K562 (cell line): ENCODE measurements at regions not wholly inside any gene's neighbourhood (a gene's known extent, or its start where the extent isn't known, plus 50 kb on each side); places are given as distances from the start of the nearest gene placed in this dataset.

ENCODE experiments used
- ATAC-seq: fragments of 200-7000 bp; cut with Tn5 transposase; 3 replicates; pipeline ENCODE4 v1.9.1; 2020; ENCODE audit warnings: moderate library complexity
- BruUV-seq: library from RNA; stranded (reverse); fragments of 400-500 nt; replicated peaks from 2 replicates; lab custom pipeline; 2021; lab: Mats Ljungman, UMichigan
- CTCF ChIA-PET: fragments of 300-600 bp; formaldehyde crosslinking; extraction: SDS; loops from one replicate; lab custom pipeline; 2021; ENCODE audit warnings: low intra/inter-chr PET ratio; lab: Yijun Ruan, JAX
- POLR2A ChIA-PET: fragments of 300-600, 350-650 bp; sonication (Branson Sonifier 250); formaldehyde crosslinking; extraction: SDS; loops from one replicate; lab custom pipeline; 2021; ENCODE audit warnings: antibody characterized with exemption, inconsistent platforms; lab: Yijun Ruan, JAX
- DNase-seq, 4 experiments: peaks; one replicate each; pipeline versions ENCODE4 v3.0.0 to v3.0.0-alpha.2; 2011 to 2018; ENCODE audit warnings: low spot score in 3 of 4, mixed read lengths in 3 of 4; ENCODE audit errors: extremely low read depth in 1 of 4
- FAIRE-seq: peaks from 2 replicates; lab custom pipeline; 2011; peaks lifted over from hg19 to GRCh38; lab: Jason Lieb, UNC
- H2AFZ ChIP-seq: 2 replicates; pipeline ENCODE4 v1.6.0; 2011; ENCODE audit warnings: low read depth, low read length, control low read depth, inconsistent platforms
- H3K27ac ChIP-seq: fragments of 200-600 bp; 3 replicates; pipeline ENCODE4 v1.8.0; 2011; ENCODE audit warnings: low read depth, mild to moderate bottlenecking, control low read depth, inconsistent platforms, low read length, moderate library complexity, mixed read lengths; ENCODE audit errors: extremely low read depth
- H3K27me3 ChIP-seq, 2 experiments: fragments of 300-600 bp in 1 of 2; 2 replicates in 1 of 2; 3 replicates in 1 of 2; pipeline versions ENCODE4 v1.6.0 to v1.8.0; 2011; ENCODE audit warnings: inconsistent platforms in 2 of 2, low read length in 2 of 2, mild to moderate bottlenecking in 1 of 2, mixed read lengths in 1 of 2, moderate library complexity in 1 of 2; ENCODE audit not compliant: control insufficient read depth in 2 of 2, insufficient read depth in 2 of 2
- H3K36me3 ChIP-seq: fragments of 300-600 bp; 3 replicates; pipeline ENCODE4 v1.8.0; 2011; ENCODE audit warnings: mild to moderate bottlenecking, low read length, inconsistent platforms; ENCODE audit not compliant: control insufficient read depth, insufficient read depth
- H3K4me1 ChIP-seq, 2 experiments: fragments of 200-600 bp in 1 of 2; replicated peaks in 1 of 2; 2 replicates in 1 of 2; 3 replicates in 1 of 2; pipeline versions ENCODE4 v1.5.1 to v1.8.0; 2011; ENCODE audit warnings: inconsistent platforms in 2 of 2, low read length in 2 of 2, mild to moderate bottlenecking in 1 of 2, mixed read lengths in 1 of 2, moderate library complexity in 1 of 2; ENCODE audit not compliant: control insufficient read depth in 2 of 2, insufficient read depth in 2 of 2
- H3K4me2 ChIP-seq: 2 replicates; pipeline ENCODE4 v1.6.1; 2011; ENCODE audit warnings: low read length, control low read depth, inconsistent platforms, mixed read lengths; ENCODE audit not compliant: insufficient read depth
- H3K4me3 ChIP-seq: fragments of 200-600 bp; sonication (generic), shearing (Covaris generic); 2 replicates; pipeline ENCODE4 v1.5.1; 2016; ENCODE audit warnings: control low read depth, inconsistent platforms
- H3K79me2 ChIP-seq: fragments of 200-600 bp; 3 replicates; pipeline ENCODE4 v1.8.0; 2011; ENCODE audit warnings: low read length, inconsistent platforms; ENCODE audit not compliant: control insufficient read depth, insufficient read depth
- H3K9ac ChIP-seq, 2 experiments: 2 replicates each; pipeline versions ENCODE4 v1.6.0 to v1.6.1; 2011; ENCODE audit warnings: low read depth in 2 of 2, low read length in 2 of 2, control low read depth in 1 of 2, inconsistent platforms in 1 of 2, mild to moderate bottlenecking in 1 of 2, mixed read lengths in 1 of 2; ENCODE audit not compliant: insufficient read depth in 1 of 2
- H3K9me1 ChIP-seq: one replicate; pipeline ENCODE4 v1.6.0; 2011; ENCODE audit warnings: inconsistent platforms, mild to moderate bottlenecking, low read length, moderate library complexity; ENCODE audit not compliant: control insufficient read depth, insufficient read depth
- H3K9me3 ChIP-seq: replicated peaks from 2 replicates; pipeline ENCODE4 v1.5.1; 2011; ENCODE audit warnings: low read depth, low read length, inconsistent platforms; ENCODE audit not compliant: control insufficient read depth, insufficient read depth
- H4K20me1 ChIP-seq: replicated peaks from 2 replicates; pipeline ENCODE4 v1.6.1; 2011; ENCODE audit warnings: low read length, inconsistent platforms, mixed read lengths; ENCODE audit not compliant: control insufficient read depth, insufficient read depth
- CBX5 ChIP-seq: IDR thresholded peaks from 2 replicates; pipeline ENCODE4 v1.6.1; 2014; ENCODE audit warnings: low read depth, borderline replicate concordance
- EWSR1 ChIP-seq: fragments of 450-650 bp; IDR thresholded peaks from 2 replicates; pipeline ENCODE4 v1.6.1; 2018; ENCODE audit warnings: borderline replicate concordance, mild to moderate bottlenecking, low read depth, moderate library complexity; ENCODE audit not compliant: partially characterized antibody
- NBN ChIP-seq: fragments of 450-650 bp; IDR thresholded peaks from 2 replicates; pipeline ENCODE4 v1.6.1; 2016; ENCODE audit warnings: low read depth, mild to moderate bottlenecking
- NCOA6 ChIP-seq: fragments of 450-650 bp; IDR thresholded peaks from 2 replicates; pipeline ENCODE4 v1.6.1; 2017; ENCODE audit warnings: mild to moderate bottlenecking
- RBBP5 ChIP-seq: fragments of 200-600 bp; sonication (generic); IDR thresholded peaks from 2 replicates; pipeline ENCODE4 v1.6.1; 2012; ENCODE audit warnings: borderline replicate concordance, mild to moderate bottlenecking, low read length, control low read depth, inconsistent platforms; ENCODE audit not compliant: insufficient read depth, poor library complexity, severe bottlenecking
- SAFB2 ChIP-seq: fragments of 200-400 bp; formaldehyde crosslinking; IDR thresholded peaks from 2 replicates; pipeline ENCODE4 v1.6.1; 2018; ENCODE audit warnings: borderline replicate concordance, low read length, low read depth, moderate library complexity; ENCODE audit not compliant: severe bottlenecking
- TFAM ChIP-seq: fragments of 250-450 bp; sonication (Bioruptor Pico); conservative IDR thresholded peaks from 2 replicates; pipeline ENCODE4 v1.5.0; 2021; ENCODE audit warnings: mild to moderate bottlenecking, moderate library complexity
- TRIM28 ChIP-seq: fragments of 450-650 bp; IDR thresholded peaks from 2 replicates; pipeline ENCODE4 v1.6.1; 2017
- ZBED1 ChIP-seq: IDR thresholded peaks from 2 replicates; pipeline ENCODE4 v1.6.1; 2014
- in situ Hi-C: fragments of 300-500 bp; cut with MboI; formaldehyde crosslinking; loops from 4 replicates; pipeline ENCODE4 v1.15.0; 2018; ENCODE audit warnings: inconsistent platforms, mixed read lengths
- intact Hi-C: fragments of 100-400 bp; cut with micrococcal nuclease; formaldehyde crosslinking; loops from 2 replicates; pipeline ENCODE4 v1.14.2; 2022
- TF ChIP-seq, protein P1 (sequence below): sonication (generic); IDR thresholded peaks from 2 replicates; pipeline ENCODE4 v1.6.1; 2016
- TF ChIP-seq, protein P2 (sequence below): fragments of 250-450 bp; sonication (Bioruptor Pico); IDR thresholded peaks from 2 replicates; pipeline ENCODE4 v1.8.0; 2021; ENCODE audit warnings: borderline replicate concordance, mild to moderate bottlenecking, moderate library complexity; ENCODE audit not compliant: poor library complexity, severe bottlenecking

DNA sequence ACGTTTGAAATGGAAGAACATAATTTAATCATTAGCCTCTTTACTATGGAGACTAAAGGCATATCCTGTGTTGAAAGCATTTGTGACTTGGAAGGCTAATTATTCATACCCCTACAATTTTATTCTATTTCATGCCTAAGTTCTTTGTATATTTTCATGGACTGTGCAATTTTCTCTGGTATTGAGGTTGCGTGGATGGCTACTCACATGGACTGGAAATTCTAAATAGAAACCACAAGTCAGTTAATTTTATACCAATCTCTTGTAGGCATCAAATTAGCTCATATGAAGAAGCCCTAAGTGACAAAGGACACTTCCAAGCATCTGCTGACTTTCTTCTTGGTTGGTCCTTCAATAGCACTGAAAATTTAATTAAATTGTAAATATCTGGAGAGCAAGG lies 1353.5 kb downstream of the ROBO1 start (continued):
- TF ChIP-seq, protein P1, sequence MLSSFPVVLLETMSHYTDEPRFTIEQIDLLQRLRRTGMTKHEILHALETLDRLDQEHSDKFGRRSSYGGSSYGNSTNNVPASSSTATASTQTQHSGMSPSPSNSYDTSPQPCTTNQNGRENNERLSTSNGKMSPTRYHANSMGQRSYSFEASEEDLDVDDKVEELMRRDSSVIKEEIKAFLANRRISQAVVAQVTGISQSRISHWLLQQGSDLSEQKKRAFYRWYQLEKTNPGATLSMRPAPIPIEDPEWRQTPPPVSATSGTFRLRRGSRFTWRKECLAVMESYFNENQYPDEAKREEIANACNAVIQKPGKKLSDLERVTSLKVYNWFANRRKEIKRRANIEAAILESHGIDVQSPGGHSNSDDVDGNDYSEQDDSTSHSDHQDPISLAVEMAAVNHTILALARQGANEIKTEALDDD, result no peak
- TF ChIP-seq NBN, result no peak
- TF ChIP-seq TRIM28, result no peak
- TF ChIP-seq RBBP5, result no peak

DNA sequence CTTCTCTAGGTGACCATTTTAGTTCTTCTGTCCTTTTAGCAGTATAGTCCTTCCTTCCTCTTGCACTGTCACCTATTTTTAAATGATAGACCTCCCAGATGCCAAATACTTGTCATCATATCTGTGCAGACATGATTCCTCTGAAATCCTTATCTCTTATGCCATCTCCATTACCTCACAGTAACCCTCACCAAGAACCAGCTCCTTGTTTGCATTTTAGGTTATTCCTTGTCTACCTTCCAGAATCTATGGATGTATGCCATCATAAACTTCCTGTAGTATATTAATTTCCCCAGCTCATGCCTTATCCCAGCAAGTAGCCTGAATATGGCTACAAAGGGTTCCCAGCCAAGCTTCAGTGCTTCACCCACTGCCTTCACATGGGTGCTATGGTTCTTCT lies 1347.2 kb downstream of the ROBO1 start:
- H3K27me3 ChIP-seq, result no peaks in the 10 kb centered on the region
- POLR2A ChIA-PET, result no interaction called here
- ATAC-seq (no peak), FAIRE-seq (no peak), DNase-seq (no peak)
- no peaks in the 10 kb centered on the region for H3K79me2 ChIP-seq
- no peaks in the 10 kb centered on the region for H3K36me3 ChIP-seq
- no peak overlapping the region for H3K9ac ChIP-seq
- no peak overlapping the region for H3K4me2 ChIP-seq
- in situ Hi-C loops (no loop called here), intact Hi-C loops (no loop called here)
- H2AFZ ChIP-seq, result no peak overlapping the region
- no peaks in the 10 kb centered on the region for H3K4me1 ChIP-seq
- no peaks in the 10 kb centered on the region for H3K9me1 ChIP-seq
- BruUV-seq, result no TSS peak
- no peak overlapping the region for H3K27ac ChIP-seq
- no peaks in the 10 kb centered on the region for H3K9me3 ChIP-seq
- CTCF ChIA-PET, result no interaction called here
- no peaks in the 10 kb centered on the region for H4K20me1 ChIP-seq
- no peak overlapping the region for H3K4me3 ChIP-seq
- TF ChIP-seq SAFB2 (no peak), EWSR1 (no peak), ZBED1 (no peak), TFAM (no peak), CBX5 (no peak), NCOA6 (no peak)
- TF ChIP-seq, protein P2, sequence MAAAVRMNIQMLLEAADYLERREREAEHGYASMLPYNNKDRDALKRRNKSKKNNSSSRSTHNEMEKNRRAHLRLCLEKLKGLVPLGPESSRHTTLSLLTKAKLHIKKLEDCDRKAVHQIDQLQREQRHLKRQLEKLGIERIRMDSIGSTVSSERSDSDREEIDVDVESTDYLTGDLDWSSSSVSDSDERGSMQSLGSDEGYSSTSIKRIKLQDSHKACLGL, result no peak
